Ishikawa (cell line): ENCODE measurements at regions not wholly inside any gene's neighbourhood (a gene's known extent, or its start where the extent isn't known, plus 50 kb on each side); places are given as distances from the start of the nearest gene placed in this dataset.

ENCODE experiments used
- CREB1 ChIP-seq: IDR thresholded peaks from 2 replicates; pipeline ENCODE4 v1.6.1; 2012; ENCODE audit warnings: low read depth
- TF ChIP-seq, protein P1 (sequence below): IDR thresholded peaks from 2 replicates; pipeline ENCODE4 v1.6.1; 2012

DNA sequence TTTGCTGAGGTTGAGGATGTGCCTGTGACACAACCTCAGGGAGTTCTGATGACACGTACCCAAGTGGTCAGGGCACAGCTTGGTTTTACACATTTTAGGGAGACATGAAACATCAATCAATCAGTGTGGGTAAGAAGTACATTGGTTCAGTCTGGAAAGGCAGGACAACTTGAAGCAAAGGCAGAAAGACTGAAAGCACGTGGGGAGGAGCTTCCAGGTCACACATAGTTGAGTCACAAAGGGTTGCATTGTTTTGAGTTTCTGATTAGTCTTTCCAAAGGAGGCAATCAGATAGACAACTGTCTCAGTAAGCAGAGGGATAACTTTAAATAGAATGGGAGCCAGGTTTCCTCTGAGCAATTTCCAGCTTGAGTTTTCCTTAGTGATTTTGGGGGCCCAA lies 1910.0 kb upstream of the AGA start:
- TF ChIP-seq CREB1 = no peak
- TF ChIP-seq, protein P1, sequence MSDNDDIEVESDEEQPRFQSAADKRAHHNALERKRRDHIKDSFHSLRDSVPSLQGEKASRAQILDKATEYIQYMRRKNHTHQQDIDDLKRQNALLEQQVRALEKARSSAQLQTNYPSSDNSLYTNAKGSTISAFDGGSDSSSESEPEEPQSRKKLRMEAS = no peak
